K562 (cell line): ENCODE measurements at regions not wholly inside any gene's neighbourhood (a gene's known extent, or its start where the extent isn't known, plus 50 kb on each side); places are given as distances from the start of the nearest gene placed in this dataset.

Experiments used
- CTCF ChIP-seq, 3 experiments: IDR thresholded peaks in 2 of 3; conservative IDR thresholded peaks in 1 of 3; 2 replicates each; pipeline ENCODE4 v1.5.1; 2011 to 2012; ENCODE audit warnings: low read length in 3 of 3, mild to moderate bottlenecking in 3 of 3, control low read depth in 2 of 3, improper control_type of control experiment in 1 of 3, inconsistent platforms in 1 of 3, low read depth in 1 of 3, mixed read lengths in 1 of 3, moderate library complexity in 1 of 3; ENCODE audit not compliant: insufficient read depth in 2 of 3
- FOXP4 ChIP-seq: sonication (generic); formaldehyde crosslinking; IDR thresholded peaks from 2 replicates; pipeline ENCODE4 v1.8.0; 2022; ENCODE audit warnings: mild to moderate bottlenecking, missing genetic modification reagents, borderline replicate concordance
- THAP7 ChIP-seq: fragments of 250-450 bp; sonication (Bioruptor Pico); IDR thresholded peaks from 2 replicates; pipeline ENCODE4 v1.5.0; 2021
- TRIM28 ChIP-seq: fragments of 450-650 bp; IDR thresholded peaks from 2 replicates; pipeline ENCODE4 v1.6.1; 2017
- ZNF407 ChIP-seq: fragments of 450-650 bp; IDR thresholded peaks from 2 replicates; pipeline ENCODE4 v1.6.1; 2016; ENCODE audit warnings: low read depth

- no peak for TF ChIP-seq FOXP4 (CRISPR knock-in tag)
- TF ChIP-seq THAP7 (CRISPR knock-in tag): no peak
- no peak for TF ChIP-seq ZNF407
- no peak for TF ChIP-seq CTCF (IDR thresholded peaks at IDR 0.05 in 2 of 3, conservative IDR thresholded peaks at IDR 0.05 in 1 of 3; ENCODE audit: insufficient read depth in 2 of 3, low read depth in 1 of 3, low read length in 3 of 3)
- TF ChIP-seq TRIM28: no peak
Measured at GRCh38 chr2:59745085-59745484, 808.4 kb downstream of the BCL11A start.
